Suprapubic skin (tissue), 3 donors: ENCODE measurements at regions not wholly inside any gene's neighbourhood (a gene's known extent, or its start where the extent isn't known, plus 50 kb on each side); places are given as distances from the start of the nearest gene placed in this dataset.

Experiments
- CTCF ChIP-seq, 2 donors: fragments of 200-600 bp in 1 of 2; fragments of 450-650 bp in 1 of 2; sonication (generic) in 1 of 2; IDR thresholded peaks; one replicate each; pipeline ENCODE4 v1.5.1; 2016 to 2019; ENCODE audit warnings: antibody characterized with exemption in 2 of 2, mild to moderate bottlenecking in 1 of 2, moderate library complexity in 1 of 2
- POLR2AphosphoS5 ChIP-seq, 3 donors: sonication (generic); formaldehyde crosslinking; IDR thresholded peaks; one replicate each; pipeline ENCODE4 v1.6.1; 2017; ENCODE audit warnings: antibody characterized with exemption in 3 of 3

- TF ChIP-seq CTCF (IDR thresholded peaks at IDR 0.05) (no peak), POLR2AphosphoS5 (IDR thresholded peaks at IDR 0.05) (no peak)
These were observed 582.0 kb downstream of the CDH11 start for GRCh38 chr16:64539811-64540371.
